ENCODE measurements at regions not wholly inside any gene's neighbourhood (a gene's known extent, or its start where the extent isn't known, plus 50 kb on each side); places are given as distances from the start of the nearest gene placed in this dataset.

- DNase-seq = no peak
- H3K4me3 ChIP-seq = no peak overlapping the region
- H3K27me3 ChIP-seq = no peaks in the 10 kb centered on the region
- H3K9me3 ChIP-seq (replicated peaks) = no peaks in the 10 kb centered on the region
- no peaks in the 10 kb centered on the region for H3K36me3 ChIP-seq
- no peak overlapping the region for H3K27ac ChIP-seq
- no peaks in the 10 kb centered on the region for H3K4me1 ChIP-seq
These were observed 367.2 kb downstream of the FIGN start for GRCh38 chr2:163368655-163369054.

- Histone ChIP-seq H3K36me3 (no peaks in the 10 kb centered on the region), H3K27me3 (no peaks in the 10 kb centered on the region), H3K27ac (no peak overlapping the region), H3K4me3 (no peak overlapping the region), H3K4me1 (no peaks in the 10 kb centered on the region), H3K9me3 (replicated peaks) (no peaks in the 10 kb centered on the region)
- no peak for DNase-seq
These were observed 367.8 kb downstream of the FIGN start for GRCh38 chr2:163367825-163368582.

- Histone ChIP-seq H3K9me3 (replicated peaks) (no peaks in the 10 kb centered on the region), H3K27me3 (no peaks in the 10 kb centered on the region), H3K27ac (no peak overlapping the region), H3K4me1 (no peaks in the 10 kb centered on the region), H3K36me3 (no peaks in the 10 kb centered on the region), H3K4me3 (no peak overlapping the region)
- DNase-seq = no peak
These were observed 371.1 kb downstream of the FIGN start for GRCh38 chr2:163364736-163365135.

- no peak overlapping the region for H3K4me3 ChIP-seq
- DNase-seq = no peak
- no peaks in the 10 kb centered on the region for H3K27me3 ChIP-seq
- no peaks in the 10 kb centered on the region for H3K36me3 ChIP-seq
- H3K4me1 ChIP-seq = peaks cover 10% of the 10 kb centered on the region
- no peaks in the 10 kb centered on the region for H3K9me3 ChIP-seq (replicated peaks)
- H3K27ac ChIP-seq = no peak overlapping the region
These were observed 382.3 kb downstream of the FIGN start for GRCh38 chr2:163353551-163353950.

- Histone ChIP-seq H3K27ac (no peak overlapping the region), H3K27me3 (no peaks in the 10 kb centered on the region), H3K36me3 (no peaks in the 10 kb centered on the region), H3K4me1 (peaks cover 18% of the 10 kb centered on the region), H3K4me3 (no peak overlapping the region), H3K9me3 (replicated peaks) (no peaks in the 10 kb centered on the region)
- no peak for DNase-seq
These were observed 383.8 kb downstream of the FIGN start for GRCh38 chr2:163351966-163352365.

- H3K27me3 ChIP-seq = no peaks in the 10 kb centered on the region
- H3K4me1 ChIP-seq = peaks cover 19% of the 10 kb centered on the region
- H3K9me3 ChIP-seq (replicated peaks) = no peaks in the 10 kb centered on the region
- DNase-seq = no peak
- H3K27ac ChIP-seq = no peak overlapping the region
- no peak overlapping the region for H3K4me3 ChIP-seq
- H3K36me3 ChIP-seq = no peaks in the 10 kb centered on the region
These were observed 384.7 kb downstream of the FIGN start for GRCh38 chr2:163351143-163351542.

- no peaks in the 10 kb centered on the region for H3K27me3 ChIP-seq
- peak overlapping the region; percentile 48 for H3K4me3 ChIP-seq
- peak overlapping the region; percentile 96 for H3K27ac ChIP-seq
- H3K4me1 ChIP-seq = peaks cover 19% of the 10 kb centered on the region
- no peaks in the 10 kb centered on the region for H3K36me3 ChIP-seq
- no peaks in the 10 kb centered on the region for H3K9me3 ChIP-seq (replicated peaks)
- DNase-seq = peak; percentile 61 to 62
These were observed 386.9 kb downstream of the FIGN start for GRCh38 chr2:163348857-163349380.

GRCh38 chr2:163347982-163348856, 387.6 kb downstream of the FIGN start:
- no peaks in the 10 kb centered on the region for H3K27me3 ChIP-seq
- H3K9me3 ChIP-seq (replicated peaks) = no peaks in the 10 kb centered on the region
- peaks cover 19% of the 10 kb centered on the region for H3K4me1 ChIP-seq
- DNase-seq = peak; percentile 90
- H3K36me3 ChIP-seq = no peaks in the 10 kb centered on the region
- H3K4me3 ChIP-seq = peak overlapping the region; percentile 48
- H3K27ac ChIP-seq = peak overlapping the region; percentile 96

GRCh38 chr2:163345795-163346573, 389.8 kb downstream of the FIGN start:
- H3K36me3 ChIP-seq = no peaks in the 10 kb centered on the region
- 0 out of 2 replicates have a peak overlapping the region, but pooled peaks have one; percentile 2 for H3K4me3 ChIP-seq
- peak; percentile 18 to 79 for DNase-seq
- H3K9me3 ChIP-seq (replicated peaks) = no peaks in the 10 kb centered on the region
- peaks cover 19% of the 10 kb centered on the region for H3K4me1 ChIP-seq
- H3K27ac ChIP-seq = no peak overlapping the region
- H3K27me3 ChIP-seq = no peaks in the 10 kb centered on the region

GRCh38 chr2:163343316-163343715, 392.5 kb downstream of the FIGN start:
- 0 out of 2 replicates have a peak, but pooled peaks cover 3% of the 10 kb centered on the region for H3K27me3 ChIP-seq
- H3K27ac ChIP-seq = no peak overlapping the region
- no peak for DNase-seq
- peaks cover 9% of the 10 kb centered on the region; the same call in 1 of the 2 replicates for H3K4me1 ChIP-seq
- H3K36me3 ChIP-seq = no peaks in the 10 kb centered on the region
- H3K4me3 ChIP-seq = no peak overlapping the region
- H3K9me3 ChIP-seq (replicated peaks) = no peaks in the 10 kb centered on the region

GRCh38 chr2:163341426-163341825, 394.4 kb downstream of the FIGN start:
- no peak overlapping the region for H3K27ac ChIP-seq
- no peak for DNase-seq
- H3K4me3 ChIP-seq = no peak overlapping the region
- no peaks in the 10 kb centered on the region for H3K36me3 ChIP-seq
- H3K27me3 ChIP-seq = 0 out of 2 replicates have a peak, but pooled peaks cover 3% of the 10 kb centered on the region
- no peaks in the 10 kb centered on the region for H3K9me3 ChIP-seq (replicated peaks)
- H3K4me1 ChIP-seq = no peaks in the 10 kb centered on the region

GRCh38 chr2:163338270-163338669, 397.5 kb downstream of the FIGN start:
- no peaks in the 10 kb centered on the region for H3K4me1 ChIP-seq
- H3K36me3 ChIP-seq = no peaks in the 10 kb centered on the region
- H3K27me3 ChIP-seq = 0 out of 2 replicates have a peak, but pooled peaks cover 3% of the 10 kb centered on the region
- H3K27ac ChIP-seq = no peak overlapping the region
- H3K4me3 ChIP-seq = no peak overlapping the region
- DNase-seq = no peak
- H3K9me3 ChIP-seq (replicated peaks) = no peaks in the 10 kb centered on the region

GRCh38 chr2:163324677-163325076, 411.1 kb downstream of the FIGN start:
- no peaks in the 10 kb centered on the region for H3K27me3 ChIP-seq
- no peaks in the 10 kb centered on the region for H3K36me3 ChIP-seq
- H3K4me3 ChIP-seq = no peak overlapping the region
- no peak for DNase-seq
- no peak overlapping the region for H3K27ac ChIP-seq
- H3K4me1 ChIP-seq = no peaks in the 10 kb centered on the region
- no peaks in the 10 kb centered on the region for H3K9me3 ChIP-seq (replicated peaks)

- H3K4me1 ChIP-seq = no peaks in the 10 kb centered on the region
- no peaks in the 10 kb centered on the region for H3K9me3 ChIP-seq (replicated peaks)
- H3K27me3 ChIP-seq = no peaks in the 10 kb centered on the region
- no peak overlapping the region for H3K27ac ChIP-seq
- H3K4me3 ChIP-seq = no peak overlapping the region
- H3K36me3 ChIP-seq = no peaks in the 10 kb centered on the region
- no peak for DNase-seq
These were observed 416.8 kb downstream of the FIGN start for GRCh38 chr2:163319006-163319405.

Data from SJCRH30 (cell line).